GM19467 (cell line): ENCODE measurements at regions not wholly inside any gene's neighbourhood (a gene's known extent, or its start where the extent isn't known, plus 50 kb on each side); places are given as distances from the start of the nearest gene placed in this dataset.
"Not testable (repeated sequence)": the region's sequence is repeated elsewhere in the genome, so short reads cannot be mapped to it uniquely, and the experiment has no call there.

Experiments used
- ATAC-seq: cut with Tn5 transposase; IDR thresholded peaks from one replicate; pipeline ENCODE4 v1.9.1; 2021; ENCODE audit warnings: mild to moderate bottlenecking, moderate library complexity; ENCODE audit not compliant: unreplicated experiment

DNA sequence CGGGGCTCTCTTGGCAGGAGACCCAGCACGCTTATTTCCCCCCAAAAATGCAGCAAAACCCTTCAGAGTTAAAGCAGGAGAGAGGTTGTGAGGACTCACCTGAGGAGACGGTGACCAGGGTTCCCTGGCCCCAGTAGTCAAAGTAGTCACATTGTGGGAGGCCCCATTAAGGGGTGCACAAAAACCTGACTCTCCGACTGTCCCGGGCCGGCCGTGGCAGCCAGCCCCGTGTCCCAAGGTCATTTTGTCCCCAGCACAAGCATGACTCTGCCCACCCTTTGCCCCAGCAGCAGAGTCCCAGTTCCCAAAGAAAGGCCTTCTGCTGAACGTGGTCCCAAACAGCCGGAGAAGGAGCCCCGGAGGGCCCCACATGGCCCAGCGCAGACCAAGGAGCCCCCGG lies 337.7 kb downstream of the TMEM121 start:
- no peak for ATAC-seq

DNA sequence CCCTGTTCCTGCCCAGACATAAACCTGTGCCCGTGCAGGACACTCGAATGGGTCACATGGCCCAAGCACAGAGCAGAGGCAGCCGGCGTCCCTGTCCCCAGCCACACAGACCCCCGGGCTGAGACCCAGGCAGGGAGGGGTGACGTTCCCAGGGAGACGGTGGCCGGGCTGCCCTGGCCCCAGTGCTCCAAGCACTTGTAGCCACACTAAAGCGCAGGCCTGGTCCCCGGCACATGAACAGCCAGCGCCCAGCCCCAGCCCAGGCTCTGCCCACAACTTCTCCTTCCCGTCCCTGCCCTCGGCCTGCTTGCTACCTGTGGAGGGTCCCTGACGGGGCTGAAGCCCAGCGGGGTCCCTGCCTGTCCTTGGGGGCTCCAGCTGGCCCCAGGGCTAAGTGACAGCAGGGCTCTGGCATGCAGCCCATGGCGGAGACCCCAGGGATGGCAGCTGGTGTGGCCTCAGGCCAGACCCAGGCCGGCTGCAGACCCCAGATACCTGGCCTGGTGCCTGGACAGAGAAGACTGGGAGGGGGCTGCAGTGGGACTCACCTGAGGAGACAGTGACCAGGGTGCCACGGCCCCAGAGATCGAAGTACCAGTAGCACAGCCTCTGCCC lies 338.4 kb downstream of the TMEM121 start:
- ATAC-seq = no peak

DNA sequence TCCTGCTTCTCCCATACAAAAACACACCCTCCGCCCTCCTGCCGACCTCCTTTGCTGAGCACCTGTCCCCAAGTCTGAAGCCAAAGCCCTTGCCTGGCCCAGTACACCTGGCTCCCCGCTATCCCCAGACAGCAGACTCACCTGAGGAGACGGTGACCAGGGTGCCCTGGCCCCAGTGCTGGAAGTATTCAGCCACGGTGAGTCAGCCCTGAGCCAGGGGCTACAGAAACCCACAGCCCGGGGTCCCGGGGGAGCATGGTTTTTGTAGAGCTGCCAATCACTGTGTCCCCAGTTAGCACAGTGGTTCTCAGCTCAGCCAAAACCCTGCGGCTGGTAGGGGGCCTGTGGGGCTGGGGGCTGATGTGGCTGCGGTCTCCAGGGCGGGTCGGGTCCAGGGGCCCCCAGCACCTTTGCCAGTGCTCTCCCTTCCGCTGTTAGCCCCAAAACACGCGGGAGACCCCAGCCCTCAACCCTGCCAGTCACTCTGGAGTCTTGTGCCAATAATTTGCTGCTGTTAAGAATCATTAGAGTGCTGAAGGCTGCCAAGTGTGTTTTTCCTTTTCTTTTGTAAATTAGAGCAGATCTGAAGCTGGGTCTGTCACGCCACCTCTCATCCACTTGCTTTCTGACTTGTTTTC lies 339.0 kb downstream of the TMEM121 start:
- ATAC-seq = no peak

DNA sequence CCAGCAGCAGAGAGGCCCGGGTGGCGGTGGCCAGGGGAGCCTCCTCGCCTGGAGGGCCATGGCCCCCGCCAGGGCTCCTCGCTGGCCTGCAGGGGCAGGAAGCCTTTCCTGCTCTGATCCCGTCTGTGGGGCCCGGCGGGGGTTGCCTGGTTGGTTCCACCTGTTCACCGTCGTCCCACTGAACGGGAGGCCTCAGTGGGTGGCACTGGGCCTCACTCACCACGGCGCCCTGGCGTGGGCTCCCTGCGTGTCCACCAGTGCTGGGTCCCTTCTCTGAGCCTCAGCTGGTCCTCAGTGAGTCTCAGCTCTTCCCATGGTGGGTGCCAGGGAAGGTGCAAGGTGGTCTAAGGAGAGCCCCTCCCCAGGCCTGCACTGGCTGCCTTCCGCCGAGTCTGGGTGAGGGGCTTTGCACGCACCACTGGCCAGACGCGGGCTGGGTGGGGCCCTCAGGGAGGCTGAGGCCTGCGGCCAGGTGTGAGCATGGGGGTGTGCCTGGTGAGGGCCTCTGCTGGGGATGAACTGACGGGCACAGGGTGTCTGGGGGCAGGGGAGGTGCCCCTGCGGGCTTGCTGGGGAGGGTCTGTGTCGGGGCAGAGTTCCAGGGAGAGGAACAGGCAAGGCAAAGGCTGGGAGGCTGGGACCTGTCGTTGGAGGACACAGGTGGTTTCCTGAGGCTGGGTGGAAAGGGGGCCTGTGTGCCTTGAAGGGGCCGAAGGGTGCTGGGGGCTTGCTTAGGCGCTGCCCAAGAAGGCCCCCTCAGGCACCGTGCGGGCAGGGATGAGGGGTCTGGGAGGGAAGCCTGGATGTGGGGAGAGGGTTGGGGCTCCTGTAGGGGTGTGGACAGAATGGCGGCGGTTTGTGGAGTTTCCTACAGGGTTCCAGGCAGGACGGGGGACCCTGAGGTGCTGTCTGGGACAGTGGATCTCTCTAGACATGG lies 339.8 kb downstream of the TMEM121 start:
- no peak for ATAC-seq

DNA sequence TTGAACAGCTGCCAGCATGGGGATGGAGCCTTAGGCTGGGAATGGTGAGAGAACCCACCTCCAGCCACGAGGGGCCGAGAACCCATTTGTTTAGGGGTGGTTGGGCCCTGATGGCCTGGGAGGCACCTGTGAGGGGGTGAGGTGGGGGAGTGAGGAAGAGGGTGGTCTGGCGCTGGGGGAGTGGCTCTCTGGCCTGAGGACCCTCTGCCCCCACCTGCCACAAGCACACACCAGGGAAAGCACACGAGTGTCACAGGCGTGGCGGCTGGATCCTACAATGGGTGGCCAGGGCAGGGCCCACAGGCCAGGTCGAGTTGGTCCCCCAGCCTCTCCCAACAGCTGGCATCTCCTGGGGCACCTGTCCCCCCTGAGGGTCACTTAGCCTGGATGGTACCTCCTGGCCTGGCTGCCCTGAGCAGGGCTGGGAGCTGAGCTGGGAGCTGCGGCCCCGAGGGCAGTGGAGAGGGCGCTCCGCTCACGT lies 340.5 kb downstream of the TMEM121 start:
- no peak for ATAC-seq

DNA sequence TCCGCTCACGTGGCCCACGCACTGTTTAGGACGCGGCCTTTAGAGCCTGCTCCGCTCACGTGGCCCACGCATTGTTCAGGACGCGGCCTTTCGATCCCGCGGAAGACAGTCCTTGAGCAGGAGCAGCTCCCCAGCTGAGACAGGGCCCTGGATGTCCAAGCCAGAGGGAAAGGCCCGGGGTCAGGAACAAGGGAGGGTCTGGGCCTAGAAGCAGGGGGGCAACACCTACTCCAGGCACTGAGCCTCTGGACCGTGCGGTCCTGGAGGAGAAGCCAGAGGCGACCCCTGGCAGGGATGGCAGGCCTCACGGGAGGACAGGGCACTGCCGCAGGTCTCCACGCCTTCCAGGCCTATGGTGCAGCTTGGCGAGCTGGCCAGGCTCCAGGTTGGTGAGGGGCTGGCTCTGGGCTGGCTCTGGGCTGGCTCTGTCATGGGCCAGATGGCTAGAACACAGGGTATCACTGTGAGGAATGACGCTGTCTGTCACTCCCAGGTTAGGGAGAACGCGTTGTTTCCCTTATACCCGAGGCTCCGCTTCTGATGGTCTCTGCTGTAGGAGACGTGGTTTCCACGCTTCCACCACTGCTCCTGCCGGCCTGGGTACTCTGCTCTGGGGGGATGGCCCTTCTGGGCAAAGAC lies 341.7 kb downstream of the TMEM121 start:
- ATAC-seq = no peak

DNA sequence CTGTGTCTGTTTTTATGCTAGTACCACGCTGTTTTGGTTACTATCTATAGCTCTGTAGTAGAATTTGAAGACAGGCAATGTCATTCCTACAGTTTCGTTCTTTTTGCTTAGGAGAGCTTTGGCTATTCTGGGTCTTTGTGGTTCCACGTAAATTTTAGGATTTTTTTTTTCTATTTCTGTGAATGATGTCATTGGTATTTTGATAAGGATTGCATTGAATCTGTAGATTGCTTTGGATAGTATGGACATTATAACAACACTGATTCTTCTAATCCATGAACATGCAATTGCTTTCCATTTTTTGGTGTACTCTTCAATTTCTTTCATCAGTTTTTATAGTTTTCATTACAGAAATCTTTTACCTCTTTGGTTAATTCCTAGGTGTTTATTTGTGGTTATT lies 345.2 kb downstream of the TMEM121 start:
- ATAC-seq = no peak

DNA sequence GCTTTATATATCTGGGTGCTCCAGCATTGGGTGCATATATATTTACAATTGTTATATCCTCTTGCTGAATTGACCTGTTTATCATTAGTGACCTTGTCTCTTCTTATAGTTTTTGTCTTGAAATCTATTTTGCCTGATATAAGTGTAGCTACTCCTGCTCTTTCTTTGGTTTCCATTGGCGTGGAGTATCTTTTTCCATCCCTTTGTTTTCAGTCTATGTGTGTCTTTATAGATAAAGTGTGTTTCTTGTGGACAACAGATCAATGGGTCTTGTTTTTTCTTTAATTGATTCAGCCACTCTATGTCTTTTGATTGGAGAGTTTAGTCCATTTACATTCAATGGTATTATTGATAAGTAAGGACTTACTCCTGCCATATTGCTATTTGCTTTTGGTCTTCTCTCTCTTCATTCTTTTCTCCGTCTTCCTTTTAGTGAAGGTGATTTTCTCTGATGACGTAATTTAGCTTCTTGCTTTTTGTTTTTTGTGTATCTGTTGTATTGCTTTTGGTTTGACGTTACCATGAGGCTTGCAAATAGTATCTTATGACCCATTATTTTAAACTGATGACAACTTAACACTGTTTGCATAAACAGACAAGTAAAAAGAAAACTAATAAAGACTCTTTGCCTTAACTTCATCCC lies 347.6 kb downstream of the TMEM121 start:
- no peak for ATAC-seq

DNA sequence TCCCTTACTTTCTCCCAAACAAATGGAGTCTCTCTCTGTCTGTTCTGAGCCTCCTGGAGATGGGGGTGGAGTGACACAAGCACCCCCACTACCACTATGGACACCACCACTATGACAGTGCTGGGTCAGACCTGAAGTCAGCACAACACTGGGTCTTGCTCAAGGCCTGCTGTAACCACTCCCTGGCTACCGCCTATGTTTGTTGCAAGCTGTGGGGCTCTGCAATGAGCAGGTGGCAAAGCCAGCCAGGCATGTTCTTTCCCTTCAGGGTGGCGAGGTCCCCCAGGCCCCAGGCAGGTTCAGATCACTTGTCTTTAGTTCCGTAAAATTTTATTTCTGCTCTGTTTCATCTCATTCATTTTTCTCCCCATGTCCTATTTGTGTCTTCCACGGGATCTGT lies 349.8 kb downstream of the TMEM121 start:
- ATAC-seq = no peak

DNA sequence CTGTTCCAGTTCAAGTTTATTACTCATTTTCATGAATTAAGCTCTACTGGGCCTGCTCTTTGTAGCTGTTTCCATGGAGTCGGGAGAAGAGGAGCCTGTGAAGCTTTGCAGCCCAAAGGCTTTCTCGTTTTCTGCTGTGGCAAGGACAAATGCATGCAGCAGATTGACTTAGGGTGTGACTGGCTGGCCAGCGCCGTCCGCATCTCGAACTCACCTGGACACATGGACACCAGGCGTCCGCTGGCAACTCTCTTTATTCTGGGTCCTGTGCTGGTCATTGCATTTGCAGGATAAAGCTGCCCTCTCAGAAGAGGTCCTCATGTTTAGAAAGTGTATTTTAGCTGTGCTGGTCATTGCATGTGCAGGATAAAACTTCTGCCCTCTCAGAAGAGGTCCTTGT lies 350.4 kb downstream of the TMEM121 start:
- ATAC-seq = no peak

DNA sequence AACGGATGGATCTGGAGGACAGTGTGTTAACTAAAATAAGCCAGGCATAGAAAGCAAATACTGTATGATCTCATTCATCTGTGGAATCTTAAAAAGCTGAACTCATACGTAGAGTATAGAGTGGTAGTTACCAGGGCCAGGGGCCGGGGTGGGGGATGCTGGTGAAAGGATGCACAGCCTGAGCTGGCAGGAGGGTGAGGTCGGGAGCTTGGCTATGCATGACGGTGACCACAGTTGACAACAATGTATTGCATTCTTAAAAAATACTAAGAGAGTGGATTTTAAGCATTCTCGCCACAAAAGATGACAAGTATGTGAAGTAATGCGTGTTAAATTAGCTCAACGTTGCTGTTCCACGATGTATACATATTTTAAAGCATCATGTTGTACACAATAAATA lies 351.3 kb downstream of the TMEM121 start:
- ATAC-seq = no peak

DNA sequence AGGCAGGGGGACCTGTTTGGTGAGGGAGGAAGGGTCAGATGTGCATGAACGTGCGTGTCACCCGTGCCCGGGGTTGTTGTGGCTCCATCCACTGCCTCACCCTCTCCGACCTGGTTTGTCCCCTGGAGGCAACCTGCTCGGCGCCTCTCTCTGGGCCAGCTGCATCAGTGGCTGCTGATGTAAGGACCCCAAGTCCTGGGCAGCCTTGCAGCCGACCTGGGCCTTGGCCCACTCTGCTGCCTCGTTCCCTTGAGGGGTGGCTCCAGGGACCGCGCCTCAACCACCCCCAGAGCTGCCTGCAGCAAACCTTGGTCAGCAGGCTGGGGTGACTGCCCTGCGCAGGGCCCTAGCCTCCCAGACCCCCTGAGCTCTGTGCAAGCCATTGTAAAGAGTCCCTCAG lies 351.7 kb downstream of the TMEM121 start:
- ATAC-seq = no peak

DNA sequence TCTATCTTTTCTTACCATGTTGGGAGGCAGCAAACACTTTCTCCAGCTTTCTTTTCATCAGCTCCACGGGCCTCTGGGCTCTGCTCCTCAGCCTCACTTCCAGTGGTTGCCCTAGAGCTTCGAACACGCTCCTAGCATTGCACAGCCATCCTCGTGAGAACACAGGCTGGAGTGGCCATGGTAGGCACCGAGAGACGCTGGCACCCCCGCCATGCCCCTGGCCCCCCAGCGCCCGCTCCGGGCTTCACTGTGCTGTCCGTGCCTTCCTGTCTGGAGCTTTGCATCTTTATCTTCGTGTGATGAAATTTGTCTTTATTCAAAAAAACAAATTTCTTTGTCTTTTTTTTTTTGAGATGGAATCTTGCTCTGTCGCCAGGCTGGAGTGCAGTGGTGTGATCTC lies 352.2 kb downstream of the TMEM121 start:
- no peak for ATAC-seq

DNA sequence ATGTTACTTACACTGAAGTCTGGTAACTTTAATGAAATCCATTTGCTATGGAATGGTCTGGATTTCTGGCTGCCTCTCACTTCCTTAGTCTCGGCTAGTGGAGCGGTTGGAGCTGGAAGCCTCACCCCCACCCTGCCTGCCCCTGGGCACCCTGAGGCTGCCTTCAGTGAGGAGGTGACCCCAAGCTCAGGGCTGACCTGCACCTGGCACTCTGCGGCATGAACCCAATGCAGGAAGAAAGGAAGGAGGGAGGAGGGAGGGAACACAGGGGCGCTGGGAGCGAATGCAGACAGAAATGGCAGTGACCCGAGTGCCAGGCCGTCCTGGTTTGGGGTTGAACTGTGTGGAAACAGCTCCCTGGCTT lies 353.1 kb downstream of the TMEM121 start:
- ATAC-seq = no peak

DNA sequence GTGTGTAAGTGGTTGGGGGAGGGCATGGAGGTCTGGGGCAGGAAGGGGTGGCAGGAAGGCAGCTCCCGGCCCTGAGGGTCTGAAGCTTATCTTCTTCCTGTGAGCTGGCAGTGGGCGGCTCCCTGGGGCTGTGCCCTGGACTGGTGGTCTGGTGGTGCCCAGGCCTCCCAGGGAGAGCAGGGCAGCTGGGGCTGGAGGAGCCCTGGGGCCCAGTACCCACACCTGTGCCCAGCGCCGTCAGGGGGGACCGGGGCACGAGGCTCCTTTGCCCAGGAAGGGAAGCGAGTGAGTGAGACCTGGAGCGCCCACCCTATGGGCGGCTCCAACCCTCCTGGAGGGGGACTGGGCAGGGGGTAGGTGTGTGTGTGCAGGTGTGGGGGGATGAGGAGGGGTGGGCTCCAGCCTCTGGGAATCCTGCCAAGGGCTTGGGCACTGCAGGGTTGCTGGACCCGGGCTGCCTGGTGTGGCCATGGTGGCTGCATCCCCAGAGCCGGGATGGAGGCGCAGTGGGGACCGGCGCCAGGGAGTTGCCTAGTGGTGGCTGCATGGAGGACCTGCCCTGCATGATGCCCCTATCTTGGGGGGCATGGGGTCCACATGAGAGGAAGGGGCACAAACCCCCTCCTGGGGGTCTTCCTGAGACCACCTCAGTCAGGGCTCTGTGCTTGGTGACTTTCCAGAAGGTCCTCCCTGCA lies 353.6 kb downstream of the TMEM121 start:
- no peak for ATAC-seq

DNA sequence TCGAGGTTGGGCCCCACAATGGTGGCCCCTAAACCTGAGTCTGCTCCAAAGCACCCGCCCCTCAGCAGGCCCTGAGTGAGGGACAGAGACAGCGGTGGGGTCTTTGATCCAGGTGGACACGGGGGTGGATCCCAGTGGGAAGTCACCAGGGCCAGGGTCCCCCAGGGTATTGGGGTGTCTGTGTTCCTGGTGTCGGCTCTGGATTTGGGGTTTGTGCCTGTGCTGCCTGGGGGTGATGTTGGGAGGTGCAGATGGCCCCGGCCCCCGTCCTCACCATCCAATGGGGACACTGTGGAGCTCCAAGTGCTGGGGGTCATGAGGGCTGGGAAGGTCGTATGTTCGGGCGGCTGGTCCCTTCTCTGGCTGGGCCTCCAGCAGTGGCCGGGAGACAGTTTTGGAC lies 354.2 kb downstream of the TMEM121 start:
- ATAC-seq = no peak

DNA sequence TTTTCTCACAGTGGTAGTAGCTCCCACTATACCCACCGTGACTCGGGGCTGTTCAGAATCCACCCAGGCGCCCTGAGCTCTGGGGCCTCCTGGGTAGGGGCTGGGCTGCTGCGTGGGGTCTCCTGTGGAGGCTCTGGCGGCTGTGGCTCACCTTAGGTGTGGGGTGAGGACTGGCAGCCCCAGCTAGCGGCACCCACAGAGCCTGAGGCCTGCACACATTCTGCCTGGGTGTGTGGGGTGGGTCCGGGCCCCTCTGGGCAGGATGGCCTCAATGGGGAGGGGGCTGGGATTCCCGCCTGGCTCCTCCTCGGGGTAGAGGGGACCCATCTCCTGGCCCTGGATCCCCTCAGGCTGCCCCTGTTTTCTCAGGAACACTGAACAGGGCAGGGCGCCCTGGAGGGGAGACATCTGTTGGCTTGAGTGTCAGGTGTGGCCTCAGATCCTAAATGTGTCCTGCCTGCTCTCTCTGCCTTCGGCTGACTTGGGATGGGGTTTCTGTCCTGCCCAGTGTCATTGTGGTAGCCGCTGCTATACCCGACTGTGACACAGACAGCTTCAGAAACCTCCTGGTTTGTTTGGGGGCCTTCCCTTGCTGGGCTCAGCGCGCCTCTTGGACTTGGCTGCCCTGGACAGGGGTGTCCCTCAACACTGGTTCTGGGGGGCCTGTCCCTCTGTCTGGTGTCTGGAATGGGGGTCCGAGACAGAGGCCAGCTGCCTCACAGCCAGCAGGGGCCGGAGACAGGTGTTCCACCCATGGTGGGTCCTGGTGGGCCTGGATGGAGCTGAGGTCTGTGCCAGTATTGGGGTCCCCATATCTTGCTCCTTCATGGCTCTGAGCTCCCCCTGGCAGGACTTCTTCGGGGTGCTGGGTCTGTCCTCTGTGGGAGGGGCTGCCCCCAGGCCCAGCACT lies 354.9 kb downstream of the TMEM121 start:
- ATAC-seq = no peak

DNA sequence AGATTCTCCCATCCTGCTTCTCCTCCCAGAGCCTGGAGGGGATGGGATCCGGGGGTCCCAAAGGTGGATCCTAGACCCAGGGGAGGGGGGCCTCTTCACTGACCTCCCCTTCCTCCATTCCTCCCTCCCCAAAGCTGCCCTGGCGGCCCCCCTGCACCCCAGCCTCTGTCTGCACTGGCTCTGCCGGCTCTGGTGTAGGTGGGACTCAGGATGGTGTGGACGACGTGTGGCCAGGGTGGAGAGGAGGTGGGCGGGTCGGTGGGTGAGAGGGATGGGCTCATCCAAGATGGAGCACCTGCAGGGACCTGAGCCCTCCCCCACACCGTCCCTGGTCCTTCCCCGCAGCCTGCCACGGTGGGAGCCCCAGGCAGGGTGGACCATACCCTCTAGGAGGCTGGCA lies 355.6 kb downstream of the TMEM121 start:
- ATAC-seq = not testable (repeated sequence)

DNA sequence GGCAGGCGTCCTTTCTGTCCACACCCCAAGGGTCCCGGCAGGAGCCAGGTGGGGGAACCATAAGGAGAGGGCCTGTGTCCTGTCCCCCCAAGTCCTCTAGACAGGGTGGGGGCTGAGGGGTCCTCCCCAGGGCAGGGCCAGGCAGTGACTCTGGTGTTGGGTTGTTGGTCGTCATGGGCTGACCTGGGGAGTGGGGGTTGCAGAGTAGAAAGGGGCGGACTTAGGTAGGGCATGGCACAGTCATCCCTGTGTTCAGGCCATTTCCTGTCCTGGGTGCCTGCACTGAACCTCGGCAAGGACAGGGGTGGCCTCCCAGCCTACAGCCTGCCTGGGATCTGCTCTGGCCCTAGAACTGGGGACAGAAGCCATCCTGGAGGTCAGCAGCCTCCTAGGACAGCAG lies 356.2 kb downstream of the TMEM121 start:
- ATAC-seq = no peak
